ENCODE measurements at regions not wholly inside any gene's neighbourhood (a gene's known extent, or its start where the extent isn't known, plus 50 kb on each side); places are given as distances from the start of the nearest gene placed in this dataset.

GRCh38 chr12:94070520-94070919 lies 77.9 kb upstream of the PLXNC1 start:
- BruUV-seq (replicated peaks) = no TSS peak
- H3K9ac ChIP-seq (ENCODE audit: low read length) = no peak overlapping the region
- ChIA-PET POLR2A (no interaction called here), CTCF (interaction anchor here (0.7 kb wide), 1 partner anchor 673 kb away, joined by 4 read pairs; no protein-coding TSS in a partner anchor), RAD21 (ENCODE audit: low non-redundant PET in 1 of 2, low total read pairs in 2 of 2, uncharacterized antibody in 2 of 2, unreplicated experiment in 2 of 2) (no interaction called here)
- 0 out of 4 replicates have a peak, but pooled peaks cover 0 to 3% of the 10 kb centered on the region in 2 experiments for H3K4me1 ChIP-seq (ENCODE audit: control insufficient read depth in 1 of 2, insufficient read depth in 2 of 2, low read length in 2 of 2)
- no peaks in the 10 kb centered on the region for H3K27me3 ChIP-seq (ENCODE audit: insufficient read depth, low read length)
- H3K4me3 ChIP-seq (replicated peaks in 1 of 2; ENCODE audit: low read depth in 1 of 2, low read length in 2 of 2) = no peak overlapping the region
- no peaks in the 10 kb centered on the region for H3K79me2 ChIP-seq (ENCODE audit: insufficient read depth, low read length)
- ATAC-seq (peak; percentile 58), DNase-seq (ENCODE audit: low read depth, low spot score) (no peak)
- no peak overlapping the region for H3K27ac ChIP-seq (ENCODE audit: low read depth, low read length)
- no peak overlapping the region for H3K4me2 ChIP-seq (ENCODE audit: low read length)
- intact Hi-C loops (cut with micrococcal nuclease) = no loop called here
- no peaks in the 10 kb centered on the region for H3K9me3 ChIP-seq (ENCODE audit: control insufficient read depth in 1 of 2, insufficient read depth in 1 of 2, low read depth in 1 of 2, low read length in 2 of 2)
- no peaks in the 10 kb centered on the region for H3K36me3 ChIP-seq (ENCODE audit: control insufficient read depth in 1 of 2, insufficient read depth in 2 of 2, low read length in 2 of 2)
- TF ChIP-seq TCF7L2 (IDR thresholded peaks at IDR 0.05; ENCODE audit: borderline replicate concordance, extremely low read depth, insufficient read depth, insufficient read length) (no peak), REST (IDR thresholded peaks at IDR 0.05; ENCODE audit: low read depth) (no peak), CBX3 (IDR thresholded peaks at IDR 0.05; ENCODE audit: low read depth) (no peak), SP1 (IDR thresholded peaks at IDR 0.05; ENCODE audit: low read depth) (no peak), FOSL1 (IDR thresholded peaks at IDR 0.05; ENCODE audit: low read depth) (no peak), POLR2AphosphoS5 (IDR thresholded peaks at IDR 0.05; ENCODE audit: low read depth, low read length) (no peak), ELF1 (IDR thresholded peaks at IDR 0.05; ENCODE audit: borderline replicate concordance, low read depth) (no peak), ATF3 (IDR thresholded peaks at IDR 0.05) (no peak), ZNF274 (IDR thresholded peaks at IDR 0.05; ENCODE audit: low read depth, low read length) (no peak), YY1 (IDR thresholded peaks at IDR 0.05; ENCODE audit: extremely low read depth, insufficient replicate concordance, low read depth, low read length) (no peak), MAX (IDR thresholded peaks at IDR 0.05) (no peak), EZH2 (IDR thresholded peaks at IDR 0.05) (no peak), JUND (IDR thresholded peaks at IDR 0.05) (no peak), EZH2phosphoT487 (IDR thresholded peaks at IDR 0.05; ENCODE audit: borderline replicate concordance) (no peak), SIN3A (IDR thresholded peaks at IDR 0.05; ENCODE audit: low read depth) (no peak), ZFX (IDR thresholded peaks at IDR 0.05) (no peak), EGR1 (IDR thresholded peaks at IDR 0.05; ENCODE audit: low read depth) (no peak), POLR2A (IDR thresholded peaks at IDR 0.05; ENCODE audit: borderline replicate concordance, extremely low read depth, insufficient read depth, insufficient read length) (no peak)
- no peaks in the 10 kb centered on the region for H3K9me2 ChIP-seq (ENCODE audit: insufficient read depth)
- H4K20me1 ChIP-seq (ENCODE audit: insufficient read depth) = no peaks in the 10 kb centered on the region
- no peak overlapping the region for H2AFZ ChIP-seq (ENCODE audit: low read depth, low read length, poor library complexity, severe bottlenecking)

All from HCT116 (cell line).